Ectodermal cell (in vitro differentiated cells): ENCODE measurements at regions not wholly inside any gene's neighbourhood (a gene's known extent, or its start where the extent isn't known, plus 50 kb on each side); places are given as distances from the start of the nearest gene placed in this dataset.

Experiments
- H3K27ac ChIP-seq: 2 replicates; pipeline ENCODE4 v1.7.0; 2013; ENCODE audit warnings: mild to moderate bottlenecking, low read depth, low read length; ENCODE audit not compliant: insufficient read depth, poor library complexity, severe bottlenecking
- H3K27me3 ChIP-seq: 2 replicates; pipeline ENCODE4 v1.7.0; 2013; ENCODE audit warnings: mild to moderate bottlenecking, low read length; ENCODE audit not compliant: insufficient read depth, control insufficient read depth, poor library complexity, severe bottlenecking
- H3K36me3 ChIP-seq: one replicate; pipeline ENCODE4 v1.7.0; 2013; ENCODE audit warnings: low read length; ENCODE audit not compliant: control insufficient read depth, insufficient read depth
- H3K4me1 ChIP-seq: one replicate; pipeline ENCODE4 v1.7.0; 2013; ENCODE audit warnings: low read length; ENCODE audit not compliant: control insufficient read depth, insufficient read depth
- H3K4me3 ChIP-seq: 2 replicates; pipeline ENCODE4 v1.7.0; 2013; ENCODE audit warnings: low read depth, low read length, control low read depth; ENCODE audit not compliant: insufficient read depth
- H3K9me3 ChIP-seq: 2 replicates; pipeline ENCODE4 v1.7.0; 2013; ENCODE audit warnings: mild to moderate bottlenecking, low read length, moderate library complexity; ENCODE audit not compliant: control insufficient read depth
- WGBS, 2 experiments: methylation state at CpG; one replicate each; pipeline ENCODE4 v1.1.7; 2013; ENCODE audit warnings: missing lambda C conversion rate in 2 of 2; 5-methylcytosine and 5-hydroxymethylcytosine counted together

DNA sequence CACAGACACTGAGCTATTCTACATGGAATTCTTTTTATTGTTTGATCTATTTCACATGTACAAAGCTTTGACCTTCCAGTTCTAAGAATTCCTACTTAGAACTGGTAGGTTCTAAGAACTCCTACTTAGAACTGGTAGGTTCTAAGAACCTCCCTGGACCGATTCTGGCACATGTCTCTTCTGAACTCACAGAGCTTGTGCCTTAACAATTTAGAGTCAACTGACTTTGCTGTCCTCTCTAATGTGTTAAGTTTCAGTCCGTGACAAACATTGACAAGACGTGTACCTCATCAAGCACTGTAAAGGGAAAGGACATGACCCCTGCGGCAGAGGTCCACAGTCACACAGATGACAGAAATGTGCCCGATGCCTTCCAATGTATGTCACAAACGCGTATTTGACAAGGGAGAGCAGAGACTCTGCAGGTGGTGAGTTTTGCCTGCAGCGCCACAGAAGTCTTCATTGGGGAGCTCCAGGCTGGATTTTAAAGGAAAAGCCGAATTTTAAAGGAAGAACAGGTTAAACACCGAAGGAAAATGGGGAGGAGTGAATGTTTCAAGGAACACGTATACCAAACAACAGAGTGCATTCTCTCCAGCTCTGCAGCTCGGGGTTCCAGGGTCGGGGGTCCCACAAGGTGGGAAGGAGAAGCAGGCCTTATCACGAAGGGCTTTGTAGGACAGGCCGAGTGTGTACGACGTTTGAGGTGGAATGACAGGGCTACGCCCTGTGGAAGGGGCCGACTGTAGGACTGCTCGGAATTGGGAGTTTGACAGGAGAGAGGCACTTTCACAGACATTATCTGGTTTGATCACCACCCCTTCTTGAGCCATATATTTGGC lies 161.1 kb upstream of the KLF14 start:
- Histone ChIP-seq H3K4me3 (no peak overlapping the region), H3K4me1 (peaks cover 17% of the 10 kb centered on the region), H3K9me3 (no peaks in the 10 kb centered on the region), H3K36me3 (no peaks in the 10 kb centered on the region), H3K27me3 (no peaks in the 10 kb centered on the region), H3K27ac (no peak overlapping the region)
- 76 to 79% methylated on average over 20 of the region's 20 CpGs for WGBS, 2 experiments

DNA sequence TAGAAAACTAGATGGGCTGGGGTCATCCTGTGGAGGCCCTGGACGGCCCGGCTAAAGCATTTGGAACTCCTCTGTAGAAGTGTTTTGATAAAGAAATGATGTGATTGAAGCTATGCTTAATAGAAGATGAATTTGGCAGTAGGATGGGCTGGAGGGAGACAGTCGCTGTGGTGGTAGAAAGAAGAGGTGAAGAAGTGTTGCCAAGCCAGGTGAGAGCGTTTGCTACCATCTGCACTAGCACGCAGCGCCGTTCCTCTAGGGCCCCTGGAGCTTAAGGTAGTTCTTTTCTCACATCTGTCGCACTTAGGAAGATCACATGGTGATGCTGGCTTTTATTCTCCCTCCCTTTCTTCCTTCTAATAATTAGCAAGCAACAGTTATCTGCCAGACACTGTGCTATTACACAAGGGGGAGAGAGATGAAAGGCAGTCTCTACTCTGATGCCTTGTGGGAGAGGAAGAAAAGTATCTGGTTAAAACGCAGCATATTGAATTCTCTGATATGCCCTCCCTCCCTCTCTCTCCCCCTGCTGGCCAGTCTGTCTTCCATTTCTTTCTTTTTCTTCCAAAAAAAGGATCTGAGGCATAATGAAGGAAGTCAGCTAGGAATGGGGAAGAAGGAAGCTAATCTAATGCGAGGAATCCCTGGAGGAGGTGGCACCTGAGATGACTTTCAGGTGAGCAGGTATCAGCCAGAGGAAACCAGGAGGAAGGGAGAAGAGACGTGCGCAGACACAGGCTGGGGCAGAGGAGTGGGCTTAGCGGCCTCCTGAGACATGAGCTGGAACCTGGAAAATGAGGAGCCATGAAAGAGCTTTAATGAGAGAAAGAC lies 162.3 kb upstream of the KLF14 start:
- no peaks in the 10 kb centered on the region for H3K36me3 ChIP-seq
- H3K4me3 ChIP-seq, result no peak overlapping the region
- 88 to 91% methylated on average over 12 to 13 of the region's 13 CpGs for WGBS, 2 experiments
- H3K9me3 ChIP-seq, result no peaks in the 10 kb centered on the region
- H3K27me3 ChIP-seq, result no peaks in the 10 kb centered on the region
- peaks cover 27% of the 10 kb centered on the region for H3K4me1 ChIP-seq
- no peak overlapping the region for H3K27ac ChIP-seq

DNA sequence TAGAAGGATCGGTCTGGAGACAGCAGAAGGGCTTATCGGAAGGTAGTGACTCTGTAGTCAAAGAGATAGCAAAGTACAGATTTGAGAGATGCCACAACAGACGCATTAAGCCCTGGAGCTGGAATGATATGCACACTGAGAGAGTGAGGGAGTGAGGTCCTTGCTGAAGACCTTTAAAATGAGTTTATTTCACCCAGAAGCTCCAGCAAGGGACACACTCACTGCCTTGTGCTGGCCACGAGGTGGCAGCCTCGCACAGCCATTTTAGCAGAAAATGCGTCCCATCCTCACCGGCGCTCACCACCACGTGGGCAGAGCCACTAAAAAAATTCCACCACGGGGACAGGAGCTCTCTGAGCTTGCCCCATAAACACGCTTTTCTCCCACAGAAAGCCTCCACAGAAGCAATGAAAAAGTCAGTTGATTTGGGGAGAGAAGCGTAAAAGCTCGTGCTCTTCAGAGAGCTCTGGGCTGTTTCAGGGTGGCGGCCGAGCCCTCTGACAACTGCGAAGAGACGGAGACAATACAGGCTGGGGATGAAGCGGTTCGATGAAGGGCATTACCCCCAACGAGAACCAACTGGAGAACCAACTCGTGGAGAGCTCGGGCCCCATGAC lies 163.0 kb upstream of the KLF14 start:
- Histone ChIP-seq H3K4me1 (peaks cover 33% of the 10 kb centered on the region), H3K36me3 (no peaks in the 10 kb centered on the region), H3K27ac (no peak overlapping the region), H3K4me3 (no peak overlapping the region), H3K9me3 (no peaks in the 10 kb centered on the region), H3K27me3 (no peaks in the 10 kb centered on the region)
- WGBS, 2 experiments, result 51 to 52% methylated on average over 22 of the region's 22 CpGs

DNA sequence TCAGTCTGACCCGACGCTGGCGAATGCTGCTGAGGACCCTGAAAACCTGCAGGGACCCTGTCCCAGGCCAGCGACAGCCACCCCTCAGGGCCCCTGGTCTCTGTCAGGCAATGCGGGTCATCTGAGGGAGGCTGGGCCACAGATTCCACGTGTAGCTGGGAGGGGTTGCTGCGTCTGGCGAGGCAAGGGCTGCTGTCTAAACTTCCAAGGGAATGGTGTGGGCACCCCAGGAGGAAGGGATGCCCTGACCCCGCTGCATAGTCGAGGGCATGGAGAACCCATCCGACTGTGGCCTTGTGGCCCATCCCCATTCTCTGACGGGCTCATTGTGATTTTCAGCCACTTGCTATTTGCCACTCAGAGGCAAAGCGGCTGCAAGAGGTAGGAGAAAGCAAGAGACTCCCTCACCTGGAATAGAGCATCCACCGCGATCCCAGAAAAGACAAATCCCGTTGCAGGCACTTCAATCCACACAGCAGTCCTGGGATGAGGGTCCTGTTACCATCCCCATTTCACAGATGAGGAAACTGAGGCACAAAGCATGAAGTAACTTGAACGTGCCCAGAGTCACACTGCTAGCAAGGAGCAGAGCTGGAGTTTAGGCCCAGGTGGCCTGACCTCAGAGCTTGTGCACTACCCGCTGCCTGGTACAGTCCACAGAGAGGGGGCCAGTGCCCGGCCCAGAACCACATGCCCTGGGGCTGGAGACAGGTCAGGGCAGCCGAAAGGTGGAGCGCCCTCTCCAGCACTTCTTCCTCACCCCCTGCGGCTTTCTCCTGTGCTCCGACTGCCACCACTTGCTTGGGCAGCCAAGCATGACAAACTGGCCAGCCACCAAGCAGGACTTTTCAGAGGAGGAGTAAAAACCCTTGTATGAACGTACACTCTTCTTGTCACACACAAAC lies 163.8 kb upstream of the KLF14 start:
- H3K27ac ChIP-seq, result no peak overlapping the region
- H3K4me3 ChIP-seq, result no peak overlapping the region
- H3K4me1 ChIP-seq, result peaks cover 33% of the 10 kb centered on the region
- no peaks in the 10 kb centered on the region for H3K36me3 ChIP-seq
- 81 to 83% methylated on average over 24 of the region's 24 CpGs for WGBS, 2 experiments
- H3K27me3 ChIP-seq, result no peaks in the 10 kb centered on the region
- H3K9me3 ChIP-seq, result no peaks in the 10 kb centered on the region

DNA sequence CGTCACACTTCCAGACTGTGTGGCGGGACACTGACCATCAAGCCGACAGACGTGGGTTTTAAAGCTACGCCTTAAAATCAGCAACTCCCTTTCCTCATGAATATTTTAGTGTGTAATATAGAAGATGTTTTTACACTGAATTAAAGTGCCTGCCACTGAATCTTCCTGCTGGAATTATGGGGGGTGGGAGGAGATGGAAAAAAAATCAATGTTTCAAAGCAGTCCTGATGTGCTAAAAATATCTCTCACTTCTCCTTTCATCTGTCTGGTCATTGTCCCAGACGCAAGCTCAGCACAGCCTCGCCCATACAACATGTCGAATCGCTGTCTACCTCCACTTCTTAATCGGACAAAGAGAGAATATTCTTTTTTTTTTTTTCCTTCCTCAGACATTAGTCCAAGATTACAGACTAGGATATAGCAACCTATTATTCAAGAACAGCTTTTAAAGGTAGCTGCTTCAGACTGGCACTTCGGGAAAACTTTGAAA lies 165.1 kb upstream of the KLF14 start:
- Histone ChIP-seq H3K27me3 (no peaks in the 10 kb centered on the region), H3K4me3 (no peak overlapping the region), H3K36me3 (no peaks in the 10 kb centered on the region), H3K4me1 (peaks cover 31% of the 10 kb centered on the region), H3K27ac (no peak overlapping the region), H3K9me3 (no peaks in the 10 kb centered on the region)
- WGBS, 2 experiments, result 96 to 97% methylated on average over 10 to 11 of the region's 11 CpGs

DNA sequence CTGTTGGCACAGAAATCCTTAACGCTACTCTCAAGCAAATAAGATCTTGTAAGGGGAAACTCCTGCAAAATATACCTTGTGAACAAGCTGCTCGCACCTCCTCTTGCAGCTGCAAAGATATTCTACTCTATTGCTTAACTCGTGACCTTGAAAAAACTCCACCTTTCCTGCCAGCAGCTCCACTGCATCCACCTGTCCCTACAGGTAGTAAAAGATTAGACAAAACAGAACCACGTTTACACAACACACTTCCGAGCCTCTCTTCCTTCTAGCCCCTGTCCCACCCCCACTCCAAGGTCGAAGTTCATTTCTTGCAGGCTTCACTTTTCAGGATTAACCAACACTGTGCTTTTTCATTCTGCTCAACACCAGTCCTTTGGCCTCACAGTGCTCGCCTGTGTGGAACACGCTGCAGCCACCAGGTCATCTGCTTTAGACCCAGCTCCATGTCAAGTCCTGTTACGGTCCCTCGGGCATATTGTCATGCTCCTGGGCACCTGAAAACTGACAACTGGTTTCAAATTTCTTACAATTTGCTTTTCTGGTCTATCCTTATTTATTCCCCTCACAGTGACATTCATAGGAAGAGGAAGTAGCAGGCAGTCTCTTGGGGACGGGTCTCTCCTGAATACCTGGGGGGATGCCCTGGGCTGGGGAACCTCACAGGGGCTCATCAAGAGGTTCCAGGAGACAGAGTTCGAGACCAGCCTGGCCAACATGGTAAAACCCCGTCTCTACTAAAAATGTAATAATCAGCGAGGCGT lies 165.8 kb upstream of the KLF14 start:
- H3K9me3 ChIP-seq, result no peaks in the 10 kb centered on the region
- H3K27me3 ChIP-seq, result no peaks in the 10 kb centered on the region
- no peak overlapping the region for H3K4me3 ChIP-seq
- 93% methylated on average over 15 of the region's 15 CpGs for WGBS, 2 experiments
- H3K27ac ChIP-seq, result no peak overlapping the region
- peaks cover 26% of the 10 kb centered on the region for H3K4me1 ChIP-seq
- no peaks in the 10 kb centered on the region for H3K36me3 ChIP-seq

DNA sequence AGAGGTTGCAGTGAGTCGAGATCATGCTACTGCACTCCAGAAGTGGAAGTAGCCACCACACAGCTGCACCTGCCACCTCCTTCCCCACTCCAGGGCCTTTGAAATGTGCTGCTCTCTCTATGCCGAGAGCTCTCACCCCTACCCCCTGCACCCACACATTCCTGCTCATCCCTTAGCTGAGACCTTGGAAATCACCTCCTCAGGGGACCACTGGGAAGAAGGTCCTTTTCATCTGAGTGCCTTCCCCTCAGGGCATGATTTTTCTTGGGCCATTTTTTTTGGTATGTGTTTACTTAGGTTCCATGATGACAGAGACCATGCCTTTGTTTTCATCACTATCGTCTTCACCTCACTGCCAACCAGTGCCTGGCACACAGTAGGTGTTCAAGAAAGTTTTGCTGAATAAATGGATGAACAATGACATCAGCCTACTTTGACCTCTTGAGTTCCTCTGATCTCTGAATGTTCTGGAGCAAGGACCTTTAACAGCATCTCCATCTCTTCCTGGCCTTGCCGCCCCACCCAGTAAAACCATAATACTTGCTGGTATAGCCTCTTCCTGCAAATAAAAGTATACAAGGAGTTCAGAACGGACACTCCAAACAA lies 166.6 kb upstream of the KLF14 start:
- no peak overlapping the region for H3K27ac ChIP-seq

DNA sequence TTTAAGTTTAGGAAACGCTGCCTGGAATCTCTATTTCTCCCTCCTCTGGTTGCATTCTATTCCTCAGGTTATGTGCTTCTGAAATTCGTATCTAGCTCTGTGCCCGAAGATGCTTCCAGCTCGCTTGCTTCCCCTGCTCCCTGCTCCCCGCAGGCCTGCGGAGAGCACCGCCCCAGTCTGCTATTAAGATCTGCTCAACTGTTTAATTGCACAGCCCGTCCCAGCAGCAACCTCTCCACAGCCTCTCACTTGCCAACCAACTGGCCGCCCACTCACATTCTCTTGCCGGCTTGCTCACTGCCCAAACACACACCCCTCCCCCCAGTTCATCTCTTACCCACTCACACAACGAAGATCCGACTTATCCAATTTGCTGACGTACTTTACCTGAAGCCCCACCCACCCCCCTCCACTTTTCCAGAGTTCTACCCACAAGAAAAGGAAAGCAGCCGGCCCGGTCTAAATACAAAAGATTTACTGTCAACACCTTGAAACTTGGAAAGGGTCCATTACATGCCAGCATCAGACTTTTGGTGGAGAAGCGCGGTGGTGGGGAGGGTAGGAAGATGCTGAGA lies 167.3 kb upstream of the KLF14 start:
- no peak overlapping the region for H3K27ac ChIP-seq
- no peaks in the 10 kb centered on the region for H3K27me3 ChIP-seq
- H3K36me3 ChIP-seq, result no peaks in the 10 kb centered on the region
- 49 to 55% methylated on average over 17 of the region's 17 CpGs for WGBS, 2 experiments
- H3K9me3 ChIP-seq, result no peaks in the 10 kb centered on the region
- no peak overlapping the region for H3K4me3 ChIP-seq
- peaks cover 16% of the 10 kb centered on the region for H3K4me1 ChIP-seq

More for the DNA sequence above, 166.6 kb upstream of the KLF14 start:
- H3K27me3 ChIP-seq, result no peaks in the 10 kb centered on the region
- no peak overlapping the region for H3K4me3 ChIP-seq
- H3K36me3 ChIP-seq, result no peaks in the 10 kb centered on the region
- peaks cover 19% of the 10 kb centered on the region for H3K4me1 ChIP-seq
- H3K9me3 ChIP-seq, result no peaks in the 10 kb centered on the region
- 92 to 94% methylated on average over 4 to 5 of the region's 5 CpGs for WGBS, 2 experiments
